IgD-negative memory B cell (primary cell): ENCODE measurements at regions not wholly inside any gene's neighbourhood (a gene's known extent, or its start where the extent isn't known, plus 50 kb on each side); places are given as distances from the start of the nearest gene placed in this dataset.

ENCODE experiments used
- H3K27ac Mint-ChIP-seq, 3 donors: one replicate each; pipeline ENCODE4 v1.8.0; 2020 to 2022; ENCODE audit warnings: mild to moderate bottlenecking in 3 of 3, mixed read lengths in 3 of 3, moderate library complexity in 1 of 3
- H3K27me3 Mint-ChIP-seq: one replicate; pipeline ENCODE4 v1.8.0; 2021; ENCODE audit warnings: mixed read lengths
- H3K36me3 Mint-ChIP-seq: one replicate; pipeline ENCODE4 v1.8.0; 2020; ENCODE audit warnings: mild to moderate bottlenecking, mixed read lengths
- H3K4me1 Mint-ChIP-seq, 3 donors: one replicate each; pipeline ENCODE4 v1.8.0; 2020 to 2022; ENCODE audit warnings: mixed read lengths in 3 of 3, mild to moderate bottlenecking in 1 of 3
- H3K4me3 Mint-ChIP-seq, 4 donors: one replicate each; pipeline ENCODE4 v1.8.0; 2020 to 2022; ENCODE audit warnings: mild to moderate bottlenecking in 4 of 4, mixed read lengths in 4 of 4, moderate library complexity in 3 of 4
- H3K9me3 Mint-ChIP-seq, 3 donors: one replicate each; pipeline ENCODE4 v1.8.0; 2020 to 2021; ENCODE audit warnings: mixed read lengths in 3 of 3, mild to moderate bottlenecking in 1 of 3

GRCh38 chr16:48813485-48813884 is 203.5 kb upstream of the N4BP1 start:
- no peak overlapping the region for H3K27ac Mint-ChIP-seq
- peaks cover 20% of the 10 kb centered on the region for H3K27me3 Mint-ChIP-seq
- peaks cover 0 to 9% (median 3%) of the 10 kb centered on the region in 3 donors for H3K9me3 Mint-ChIP-seq
- H3K4me3 Mint-ChIP-seq: no peak overlapping the region
- H3K4me1 Mint-ChIP-seq: peaks cover 0 to 2% (median 0%) of the 10 kb centered on the region in 3 donors
- H3K36me3 Mint-ChIP-seq: no peaks in the 10 kb centered on the region

GRCh38 chr16:48812856-48813255 is 202.9 kb upstream of the N4BP1 start:
- H3K4me1 Mint-ChIP-seq: no peaks in the 10 kb centered on the region
- H3K27ac Mint-ChIP-seq: no peak overlapping the region
- peaks cover 20% of the 10 kb centered on the region for H3K27me3 Mint-ChIP-seq
- no peak overlapping the region for H3K4me3 Mint-ChIP-seq
- H3K36me3 Mint-ChIP-seq: no peaks in the 10 kb centered on the region
- H3K9me3 Mint-ChIP-seq: peaks cover 0 to 9% (median 3%) of the 10 kb centered on the region in 3 donors

DNA sequence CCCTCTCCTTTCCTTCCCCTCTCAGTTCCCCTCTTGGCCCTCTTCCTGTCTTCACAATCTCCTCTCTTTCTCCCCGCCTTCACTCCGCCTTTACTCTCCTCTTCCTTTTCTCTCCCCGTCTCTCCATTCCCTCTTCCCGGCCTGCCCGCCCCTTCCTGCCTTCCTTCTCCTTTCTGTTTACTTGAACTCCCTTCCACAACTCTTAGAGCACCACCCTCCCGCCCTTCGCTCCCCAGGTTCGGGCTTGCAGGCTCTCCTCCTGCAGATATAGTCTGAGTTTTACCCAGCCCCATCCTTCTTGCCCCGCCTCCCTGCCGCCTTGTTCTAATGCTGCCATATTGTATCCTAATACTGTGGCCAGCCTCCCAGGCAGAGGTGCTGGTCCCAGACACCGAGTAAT is 201.5 kb upstream of the N4BP1 start:
- Mint-ChIP-seq H3K27me3 (peaks cover 20% of the 10 kb centered on the region), H3K4me1 (no peaks in the 10 kb centered on the region), H3K27ac (peak overlapping the region in 1 of 3 donors; percentile 37), H3K36me3 (no peaks in the 10 kb centered on the region), H3K4me3 (no peak overlapping the region), H3K9me3 (peaks cover 0 to 9% (median 3%) of the 10 kb centered on the region in 3 donors)

- Mint-ChIP-seq H3K9me3 (peaks cover 0 to 9% (median 3%) of the 10 kb centered on the region in 3 donors), H3K4me1 (no peaks in the 10 kb centered on the region)
Measured at GRCh38 chr16:48810803-48811453, 200.9 kb upstream of the N4BP1 start.

GRCh38 chr16:48810436-48810802 is 200.4 kb upstream of the N4BP1 start:
- H3K36me3 Mint-ChIP-seq: no peaks in the 10 kb centered on the region
- H3K9me3 Mint-ChIP-seq: peaks cover under 1 to 9% (median 2%) of the 10 kb centered on the region in 3 donors
- H3K4me1 Mint-ChIP-seq: no peaks in the 10 kb centered on the region
- H3K27me3 Mint-ChIP-seq: peaks cover 20% of the 10 kb centered on the region
- no peak overlapping the region for H3K27ac Mint-ChIP-seq
- H3K4me3 Mint-ChIP-seq: no peak overlapping the region

More at GRCh38 chr16:48810803-48811453, 200.9 kb upstream of the N4BP1 start:
- Mint-ChIP-seq H3K36me3 (no peaks in the 10 kb centered on the region), H3K27me3 (peaks cover 20% of the 10 kb centered on the region), H3K4me3 (no peak overlapping the region), H3K27ac (peak overlapping the region in 1 of 3 donors; percentile 37)

DNA sequence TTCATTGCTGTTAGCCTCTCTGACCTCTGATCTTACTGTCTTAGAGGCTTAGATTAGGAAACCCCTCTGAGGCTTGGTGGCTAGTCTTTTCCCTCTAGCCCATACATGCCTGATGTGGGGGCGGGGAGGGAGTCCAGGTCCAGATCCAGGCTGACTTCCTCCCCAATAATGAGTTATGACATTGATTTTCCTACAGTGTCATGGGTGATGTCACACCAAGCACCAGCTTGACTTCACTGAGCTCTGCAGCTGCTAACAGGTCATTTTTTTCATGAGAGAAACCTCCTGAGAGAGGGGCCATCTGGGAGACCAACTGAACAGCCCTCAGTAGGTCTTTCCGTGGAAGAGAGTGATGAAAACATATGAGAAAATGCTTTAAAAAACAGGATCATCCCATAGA is 180.2 kb upstream of the N4BP1 start:
- Mint-ChIP-seq H3K9me3 (peaks cover 0 to 4% (median 0%) of the 10 kb centered on the region in 3 donors), H3K36me3 (no peaks in the 10 kb centered on the region), H3K27me3 (no peaks in the 10 kb centered on the region), H3K4me3 (no peak overlapping the region), H3K27ac (no peak overlapping the region), H3K4me1 (no peaks in the 10 kb centered on the region)

- no peak overlapping the region for H3K27ac Mint-ChIP-seq
- H3K36me3 Mint-ChIP-seq: no peaks in the 10 kb centered on the region
- H3K9me3 Mint-ChIP-seq: peaks cover 0 to 3% (median 0%) of the 10 kb centered on the region in 3 donors
- H3K27me3 Mint-ChIP-seq: no peaks in the 10 kb centered on the region
- no peaks in the 10 kb centered on the region for H3K4me1 Mint-ChIP-seq
- H3K4me3 Mint-ChIP-seq: no peak overlapping the region
Measured at GRCh38 chr16:48788475-48788874, 178.5 kb upstream of the N4BP1 start.

DNA sequence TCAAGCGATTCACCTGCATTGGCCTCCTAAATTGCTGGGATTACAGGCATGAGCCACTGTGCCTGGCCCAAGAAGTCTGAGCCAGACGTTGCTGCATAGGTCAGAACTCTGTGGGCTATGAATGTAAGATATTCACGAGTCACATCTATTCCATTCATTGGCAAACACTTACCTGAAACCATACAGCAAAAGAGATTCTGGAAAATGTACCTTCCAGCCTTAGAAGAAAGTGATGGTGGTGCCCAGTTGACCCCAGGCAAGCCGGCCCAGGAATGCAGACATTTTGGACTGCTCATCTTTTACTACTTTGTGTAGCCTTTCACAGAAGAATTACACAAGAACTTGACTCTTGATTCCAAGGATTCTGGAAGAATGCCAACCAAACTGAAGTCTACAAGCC is 135.6 kb upstream of the N4BP1 start:
- no peaks in the 10 kb centered on the region for H3K4me1 Mint-ChIP-seq
- peaks cover 2 to 11% (median 6%) of the 10 kb centered on the region in 3 donors for H3K9me3 Mint-ChIP-seq
- H3K27me3 Mint-ChIP-seq: no peaks in the 10 kb centered on the region
- H3K27ac Mint-ChIP-seq: peak overlapping the region in 1 of 3 donors; percentile 31
- no peak overlapping the region for H3K4me3 Mint-ChIP-seq
- H3K36me3 Mint-ChIP-seq: peaks cover 3% of the 10 kb centered on the region

DNA sequence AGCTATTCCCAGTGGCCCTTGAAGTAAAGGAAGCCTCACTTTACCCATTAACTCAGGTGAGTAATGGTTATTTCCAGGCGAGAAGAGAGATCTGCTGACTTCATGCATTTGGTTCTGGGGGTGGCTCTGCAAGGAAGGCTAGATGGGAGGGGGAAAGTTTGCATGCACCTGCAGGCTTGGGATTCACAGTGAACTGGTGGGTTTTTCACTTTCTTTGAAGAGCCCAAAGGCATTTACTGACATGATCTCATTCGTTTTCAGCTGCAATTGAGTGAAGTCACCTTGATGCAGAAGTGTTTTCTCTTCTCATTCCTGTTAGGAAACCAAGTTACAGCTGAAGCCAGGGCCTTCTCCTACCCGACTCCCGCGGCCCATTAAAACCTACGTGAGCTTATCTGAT is 131.0 kb upstream of the N4BP1 start:
- H3K27me3 Mint-ChIP-seq: no peaks in the 10 kb centered on the region
- peaks cover 0 to 8% (median 0%) of the 10 kb centered on the region in 3 donors for H3K9me3 Mint-ChIP-seq
- no peak overlapping the region for H3K27ac Mint-ChIP-seq
- H3K4me1 Mint-ChIP-seq: no peaks in the 10 kb centered on the region
- H3K36me3 Mint-ChIP-seq: peaks cover 6% of the 10 kb centered on the region
- H3K4me3 Mint-ChIP-seq: no peak overlapping the region

- Mint-ChIP-seq H3K27me3 (no peaks in the 10 kb centered on the region), H3K4me1 (no peaks in the 10 kb centered on the region), H3K36me3 (peaks cover 2% of the 10 kb centered on the region)
Measured at GRCh38 chr16:48734220-48734619, 124.2 kb upstream of the N4BP1 start.

DNA sequence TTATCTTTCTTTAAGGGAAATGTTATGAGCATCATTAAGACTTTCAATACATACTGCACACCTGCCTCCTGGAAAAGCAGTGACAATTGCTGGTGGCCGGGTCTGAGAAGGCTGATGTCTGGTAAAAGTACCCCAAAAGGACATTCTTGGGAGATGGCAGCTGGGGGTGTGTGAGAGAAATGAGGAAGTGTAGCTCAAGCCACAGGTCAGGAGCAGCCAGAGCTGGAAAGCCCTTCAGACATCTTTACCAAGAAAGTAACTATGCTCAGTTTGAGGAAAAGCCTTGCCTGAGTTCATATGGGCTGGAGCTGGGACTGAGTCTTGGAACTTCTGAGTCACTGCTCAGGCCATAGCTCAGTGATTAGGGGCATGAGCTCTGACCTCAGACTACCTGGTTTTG is 94.7 kb upstream of the N4BP1 start:
- no peak overlapping the region for H3K27ac Mint-ChIP-seq
- peaks cover 7% of the 10 kb centered on the region for H3K27me3 Mint-ChIP-seq
- H3K9me3 Mint-ChIP-seq: peaks cover 3 to 5% (median 3%) of the 10 kb centered on the region in 3 donors

More at GRCh38 chr16:48734220-48734619, 124.2 kb upstream of the N4BP1 start:
- H3K9me3 Mint-ChIP-seq: no peaks in the 10 kb centered on the region
- H3K4me3 Mint-ChIP-seq: no peak overlapping the region
- no peak overlapping the region for H3K27ac Mint-ChIP-seq

DNA sequence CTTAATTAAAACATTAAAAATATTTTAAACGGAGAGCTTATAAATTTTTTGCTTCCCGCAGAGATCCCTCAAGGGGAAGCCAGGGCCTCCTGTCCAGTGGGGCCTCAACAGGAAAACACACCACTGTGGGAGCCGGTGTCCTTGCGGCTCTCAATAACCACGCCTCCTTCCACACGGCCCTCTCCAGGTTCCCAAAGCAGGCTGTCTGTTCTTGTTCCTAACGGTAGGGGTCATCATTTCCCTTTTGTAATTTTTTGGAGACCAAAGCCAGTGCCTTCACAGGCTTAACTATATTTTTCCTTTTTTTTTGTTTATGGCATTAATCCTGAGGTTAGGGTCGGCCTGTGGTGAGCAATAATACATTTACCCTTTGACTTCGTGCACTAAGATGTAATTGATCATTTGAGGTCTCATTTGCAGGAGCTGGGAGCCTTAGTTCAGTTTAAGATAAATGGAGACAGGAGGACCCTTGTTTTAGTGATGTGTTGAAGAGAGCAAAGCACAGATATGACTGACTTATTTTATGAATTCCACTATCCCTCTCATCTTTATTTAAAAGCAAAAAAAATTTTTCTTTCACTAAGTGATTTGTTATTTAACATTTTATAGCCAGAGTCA is 77.5 kb upstream of the N4BP1 start:
- peaks cover 0 to 5% (median 0%) of the 10 kb centered on the region in 3 donors for H3K9me3 Mint-ChIP-seq
- H3K4me1 Mint-ChIP-seq: peaks cover 0 to 1% (median 0%) of the 10 kb centered on the region in 3 donors
- H3K27me3 Mint-ChIP-seq: peaks cover 22% of the 10 kb centered on the region
- H3K27ac Mint-ChIP-seq: peak overlapping the region in 1 of 3 donors; percentile 27
- no peak overlapping the region for H3K4me3 Mint-ChIP-seq
- H3K36me3 Mint-ChIP-seq: no peaks in the 10 kb centered on the region

More for the DNA sequence above, 94.7 kb upstream of the N4BP1 start:
- Mint-ChIP-seq H3K36me3 (no peaks in the 10 kb centered on the region), H3K4me3 (no peak overlapping the region), H3K4me1 (no peaks in the 10 kb centered on the region)

DNA sequence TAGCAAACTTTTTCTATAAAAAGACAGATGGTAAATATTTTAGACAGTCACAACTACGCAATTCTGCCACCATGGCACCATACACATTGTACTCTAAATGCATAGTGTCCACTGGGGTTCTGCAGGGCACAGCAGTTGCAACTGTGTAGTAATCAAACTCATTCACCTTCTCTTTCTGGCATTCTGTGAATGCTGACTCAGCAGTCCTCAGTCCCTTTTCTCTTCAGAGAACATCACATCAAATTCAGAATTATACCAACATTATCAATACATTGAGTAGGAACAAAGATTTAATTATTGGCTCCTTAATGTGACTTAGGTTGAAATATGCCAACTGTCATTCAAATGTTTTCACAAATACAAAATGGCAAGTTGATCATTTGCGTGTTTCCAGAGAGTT is 74.2 kb upstream of the N4BP1 start:
- H3K27ac Mint-ChIP-seq: no peak overlapping the region
- peaks cover 23% of the 10 kb centered on the region for H3K27me3 Mint-ChIP-seq
- no peaks in the 10 kb centered on the region for H3K36me3 Mint-ChIP-seq
- H3K4me1 Mint-ChIP-seq: peaks cover 0 to 1% (median 0%) of the 10 kb centered on the region in 3 donors
- no peak overlapping the region for H3K4me3 Mint-ChIP-seq
- peaks cover 0 to 5% (median 0%) of the 10 kb centered on the region in 3 donors for H3K9me3 Mint-ChIP-seq

- Mint-ChIP-seq H3K4me3 (no peak overlapping the region), H3K9me3 (peaks cover 0 to 5% (median 3%) of the 10 kb centered on the region in 3 donors), H3K27ac (peak overlapping the region in 1 of 3 donors; percentile 11), H3K27me3 (peaks cover 27% of the 10 kb centered on the region), H3K4me1 (peaks cover 0 to 1% (median 0%) of the 10 kb centered on the region in 3 donors), H3K36me3 (no peaks in the 10 kb centered on the region)
Measured at GRCh38 chr16:48682971-48683370, 73.0 kb upstream of the N4BP1 start.

- H3K27ac Mint-ChIP-seq: no peak overlapping the region
Measured at GRCh38 chr16:48681520-48681919, 71.5 kb upstream of the N4BP1 start.

GRCh38 chr16:48680881-48681280 is 70.9 kb upstream of the N4BP1 start:
- H3K36me3 Mint-ChIP-seq: no peaks in the 10 kb centered on the region
- no peaks in the 10 kb centered on the region for H3K4me1 Mint-ChIP-seq
- no peak overlapping the region for H3K4me3 Mint-ChIP-seq
- peaks cover 18% of the 10 kb centered on the region for H3K27me3 Mint-ChIP-seq
- no peak overlapping the region for H3K27ac Mint-ChIP-seq
- H3K9me3 Mint-ChIP-seq: peaks cover 2 to 5% (median 3%) of the 10 kb centered on the region in 3 donors

More at GRCh38 chr16:48681520-48681919, 71.5 kb upstream of the N4BP1 start:
- Mint-ChIP-seq H3K9me3 (peaks cover 0 to 3% (median 2%) of the 10 kb centered on the region in 3 donors), H3K4me1 (no peaks in the 10 kb centered on the region), H3K27me3 (peaks cover 22% of the 10 kb centered on the region), H3K4me3 (no peak overlapping the region), H3K36me3 (no peaks in the 10 kb centered on the region)
